GM12874 (cell line): ENCODE measurements at regions not wholly inside any gene's neighbourhood (a gene's known extent, or its start where the extent isn't known, plus 50 kb on each side); places are given as distances from the start of the nearest gene placed in this dataset.

Experiments
- CTCF ChIP-seq: IDR thresholded peaks from 2 replicates; pipeline ENCODE4 v1.5.1; 2011; ENCODE audit warnings: low read depth, mild to moderate bottlenecking, control low read depth, low read length, moderate library complexity; ENCODE audit not compliant: insufficient read depth

- no peak for TF ChIP-seq CTCF
These were observed 1004.9 kb upstream of the ZEB2 start for GRCh38 chr2:145524836-145525235.

GRCh38 chr2:145524303-145524702 is 1004.4 kb upstream of the ZEB2 start:
- TF ChIP-seq CTCF = no peak

GRCh38 chr2:145511946-145512345 is 992.0 kb upstream of the ZEB2 start:
- no peak for TF ChIP-seq CTCF

- no peak for TF ChIP-seq CTCF
These were observed 983.6 kb upstream of the ZEB2 start for GRCh38 chr2:145503511-145503910.

GRCh38 chr2:145501920-145502319 is 982.0 kb upstream of the ZEB2 start:
- no peak for TF ChIP-seq CTCF

- no peak for TF ChIP-seq CTCF
These were observed 975.7 kb upstream of the ZEB2 start for GRCh38 chr2:145495590-145495989.

- TF ChIP-seq CTCF = no peak
These were observed 974.5 kb upstream of the ZEB2 start for GRCh38 chr2:145494441-145494840.

GRCh38 chr2:145488571-145488970 is 968.7 kb upstream of the ZEB2 start:
- TF ChIP-seq CTCF = no peak
